ENCODE measurements at regions not wholly inside any gene's neighbourhood (a gene's known extent, or its start where the extent isn't known, plus 50 kb on each side); places are given as distances from the start of the nearest gene placed in this dataset.

DNA sequence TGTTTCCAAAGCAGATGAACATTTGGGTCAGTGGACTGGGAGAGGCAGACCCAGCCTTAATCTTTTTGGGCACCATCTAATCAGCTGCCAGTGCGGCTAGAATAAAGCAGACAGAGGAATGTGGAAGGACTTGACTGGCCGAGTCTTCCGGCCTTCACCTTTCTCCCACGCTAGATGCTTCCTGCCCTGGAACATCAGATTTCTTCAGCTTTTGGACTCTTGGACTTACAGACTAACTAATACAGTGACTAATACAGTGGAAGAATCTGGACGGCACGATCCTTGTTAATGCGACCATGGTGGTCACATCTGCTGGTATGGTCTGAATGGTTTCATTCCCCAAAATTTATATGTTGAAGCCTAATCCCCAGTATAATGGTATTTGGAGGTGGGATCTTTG, 122.6 kb upstream of the NXT1 start:
- intact Hi-C loops (cut with DNase I) = no loop called here
- Histone ChIP-seq H3K4me3 (no peak overlapping the region), H3K36me3 (no peaks in the 10 kb centered on the region), H3K27me3 (no peaks in the 10 kb centered on the region), H3K27ac (no peak overlapping the region), H3K9me3 (no peaks in the 10 kb centered on the region), H3K4me1 (peaks cover 10% of the 10 kb centered on the region)
- TF ChIP-seq, protein P1, sequence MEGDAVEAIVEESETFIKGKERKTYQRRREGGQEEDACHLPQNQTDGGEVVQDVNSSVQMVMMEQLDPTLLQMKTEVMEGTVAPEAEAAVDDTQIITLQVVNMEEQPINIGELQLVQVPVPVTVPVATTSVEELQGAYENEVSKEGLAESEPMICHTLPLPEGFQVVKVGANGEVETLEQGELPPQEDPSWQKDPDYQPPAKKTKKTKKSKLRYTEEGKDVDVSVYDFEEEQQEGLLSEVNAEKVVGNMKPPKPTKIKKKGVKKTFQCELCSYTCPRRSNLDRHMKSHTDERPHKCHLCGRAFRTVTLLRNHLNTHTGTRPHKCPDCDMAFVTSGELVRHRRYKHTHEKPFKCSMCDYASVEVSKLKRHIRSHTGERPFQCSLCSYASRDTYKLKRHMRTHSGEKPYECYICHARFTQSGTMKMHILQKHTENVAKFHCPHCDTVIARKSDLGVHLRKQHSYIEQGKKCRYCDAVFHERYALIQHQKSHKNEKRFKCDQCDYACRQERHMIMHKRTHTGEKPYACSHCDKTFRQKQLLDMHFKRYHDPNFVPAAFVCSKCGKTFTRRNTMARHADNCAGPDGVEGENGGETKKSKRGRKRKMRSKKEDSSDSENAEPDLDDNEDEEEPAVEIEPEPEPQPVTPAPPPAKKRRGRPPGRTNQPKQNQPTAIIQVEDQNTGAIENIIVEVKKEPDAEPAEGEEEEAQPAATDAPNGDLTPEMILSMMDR (IDR thresholded peaks at IDR 0.05) = no peak
- DNase-seq = no peak
- no peak for ATAC-seq

DNA sequence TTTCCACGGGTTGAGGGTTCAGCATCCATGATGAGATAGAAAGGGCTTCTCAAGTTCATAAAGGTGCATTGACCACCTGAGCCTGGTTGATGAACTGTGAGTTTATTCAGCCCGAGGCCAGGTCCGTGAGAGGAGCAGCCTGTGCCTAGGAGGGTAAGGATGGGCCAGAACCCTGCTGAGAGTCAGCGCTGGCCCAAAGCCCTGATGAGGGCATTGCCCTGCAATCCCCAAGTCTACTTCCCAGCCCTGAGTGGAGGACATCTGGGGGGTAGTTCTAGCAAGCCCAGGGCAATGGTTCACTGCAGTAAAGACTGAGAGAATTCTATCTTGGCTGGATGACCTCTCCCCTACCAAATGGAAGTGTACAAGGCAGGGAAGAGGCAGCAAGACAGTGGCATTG, 123.3 kb upstream of the NXT1 start:
- Histone ChIP-seq H3K36me3 (no peaks in the 10 kb centered on the region), H3K27ac (no peak overlapping the region), H3K4me3 (no peak overlapping the region), H3K9me3 (no peaks in the 10 kb centered on the region), H3K27me3 (no peaks in the 10 kb centered on the region), H3K4me1 (peaks cover 10% of the 10 kb centered on the region)
- no peak for ATAC-seq
- TF ChIP-seq, protein P1 (IDR thresholded peaks at IDR 0.05) = no peak
- intact Hi-C loops (cut with DNase I) = no loop called here
- DNase-seq = no peak

DNA sequence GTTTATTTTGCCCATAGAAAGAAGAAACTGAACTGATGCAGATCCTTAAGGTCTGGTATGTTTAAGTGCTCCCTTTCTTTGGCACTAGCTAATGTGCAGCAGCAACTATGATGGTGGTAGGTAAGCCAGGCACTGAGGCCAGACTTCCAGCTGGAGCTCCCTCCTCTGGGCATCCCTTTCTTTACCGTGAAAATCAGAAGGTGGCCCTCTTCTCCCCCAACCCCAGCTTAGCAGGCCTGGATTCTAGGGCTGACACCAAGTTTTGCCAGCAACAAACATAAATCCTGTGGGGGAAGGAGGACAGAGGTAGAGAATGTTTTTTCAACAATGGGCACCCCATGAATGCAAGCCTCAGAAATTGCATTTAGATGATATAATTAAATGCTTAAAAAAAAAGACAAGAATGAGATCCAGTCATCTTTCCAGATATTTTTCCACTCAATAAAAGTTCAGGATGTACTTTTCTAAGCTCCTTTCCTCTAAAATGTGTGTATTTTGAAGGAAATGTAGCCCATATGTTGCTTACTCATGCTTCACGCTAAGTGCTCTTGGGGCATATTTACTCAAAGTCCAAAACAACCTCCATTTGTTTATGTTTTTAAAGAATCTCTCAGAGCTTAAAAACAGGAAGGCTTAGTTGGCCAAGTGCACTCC, 123.9 kb upstream of the NXT1 start:
- TF ChIP-seq, protein P1 (IDR thresholded peaks at IDR 0.05) = no peak
- Histone ChIP-seq H3K4me3 (no peak overlapping the region), H3K36me3 (no peaks in the 10 kb centered on the region), H3K9me3 (no peaks in the 10 kb centered on the region), H3K27me3 (no peaks in the 10 kb centered on the region), H3K4me1 (peaks cover 10% of the 10 kb centered on the region), H3K27ac (no peak overlapping the region)
- intact Hi-C loops (cut with DNase I) = no loop called here
- DNase-seq (no peak), ATAC-seq (no peak)

DNA sequence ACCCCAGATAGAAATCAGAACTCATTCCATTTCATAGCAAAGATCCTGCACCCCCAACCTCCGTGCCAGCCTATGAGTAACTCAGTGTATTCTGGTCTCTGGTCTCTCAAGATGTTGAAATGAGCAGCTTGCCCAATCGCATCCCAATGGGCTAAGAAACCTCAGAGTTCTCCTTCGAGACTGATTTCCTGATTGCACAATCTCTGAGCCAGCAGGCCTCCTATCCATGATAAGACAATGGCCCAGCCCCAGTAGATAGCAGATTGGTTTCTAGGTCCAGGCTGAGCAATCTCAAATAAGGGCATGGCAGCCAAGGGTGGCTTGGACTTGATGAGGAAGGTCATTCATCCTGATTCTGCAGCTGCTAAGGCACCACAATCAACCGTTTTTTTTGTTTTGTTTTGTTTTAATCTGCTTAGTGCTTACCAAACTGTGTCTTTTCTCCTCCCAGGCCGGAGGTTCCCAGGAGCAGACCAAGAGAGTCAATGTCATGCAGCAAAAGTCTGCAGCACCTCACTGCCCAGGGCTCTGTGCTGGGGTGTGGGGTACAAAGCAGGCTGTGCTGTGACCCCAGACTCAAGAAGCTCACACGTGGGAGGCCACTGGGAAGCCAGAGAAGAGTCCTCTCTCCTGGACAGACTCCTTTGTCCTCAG, 125.1 kb upstream of the NXT1 start:
- TF ChIP-seq, protein P1 (IDR thresholded peaks at IDR 0.05) = no peak
- Histone ChIP-seq H3K4me3 (no peak overlapping the region), H3K4me1 (peaks cover 10% of the 10 kb centered on the region), H3K27me3 (no peaks in the 10 kb centered on the region), H3K36me3 (no peaks in the 10 kb centered on the region), H3K9me3 (peaks cover 9% of the 10 kb centered on the region), H3K27ac (no peak overlapping the region)
- peak; percentile 85 for ATAC-seq
- no peak for DNase-seq
- intact Hi-C loops (cut with DNase I) = no loop called here

DNA sequence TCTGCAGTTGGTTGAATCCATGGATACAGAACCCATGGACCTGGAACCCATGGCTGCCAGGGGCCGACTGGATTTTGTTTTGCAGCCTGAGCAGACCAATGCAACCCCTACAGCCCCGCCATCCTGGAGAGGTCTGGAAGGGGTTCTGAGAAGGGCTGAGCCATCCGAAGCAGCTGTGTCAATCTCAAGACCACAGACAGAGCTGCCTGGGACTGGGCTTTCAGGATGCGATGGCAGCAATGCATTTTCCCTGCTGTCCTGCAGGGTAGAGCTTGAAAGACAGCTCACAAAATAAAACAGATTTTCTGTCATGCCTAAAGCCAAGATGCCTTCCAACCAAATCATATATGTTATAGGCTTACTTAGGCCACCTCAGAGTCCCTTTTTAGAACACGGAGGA, 125.8 kb upstream of the NXT1 start:
- intact Hi-C loops (cut with DNase I) = no loop called here
- H3K9me3 ChIP-seq = peaks cover 9% of the 10 kb centered on the region
- DNase-seq (no peak), ATAC-seq (no peak)
- no peak overlapping the region for H3K27ac ChIP-seq
- no peak overlapping the region for H3K4me3 ChIP-seq
- TF ChIP-seq, protein P1 (IDR thresholded peaks at IDR 0.05) = no peak
- peaks cover 10% of the 10 kb centered on the region for H3K4me1 ChIP-seq
- H3K36me3 ChIP-seq = no peaks in the 10 kb centered on the region
- H3K27me3 ChIP-seq = no peaks in the 10 kb centered on the region
